ENCODE measurements at regions not wholly inside any gene's neighbourhood (a gene's known extent, or its start where the extent isn't known, plus 50 kb on each side); places are given as distances from the start of the nearest gene placed in this dataset.

DNA sequence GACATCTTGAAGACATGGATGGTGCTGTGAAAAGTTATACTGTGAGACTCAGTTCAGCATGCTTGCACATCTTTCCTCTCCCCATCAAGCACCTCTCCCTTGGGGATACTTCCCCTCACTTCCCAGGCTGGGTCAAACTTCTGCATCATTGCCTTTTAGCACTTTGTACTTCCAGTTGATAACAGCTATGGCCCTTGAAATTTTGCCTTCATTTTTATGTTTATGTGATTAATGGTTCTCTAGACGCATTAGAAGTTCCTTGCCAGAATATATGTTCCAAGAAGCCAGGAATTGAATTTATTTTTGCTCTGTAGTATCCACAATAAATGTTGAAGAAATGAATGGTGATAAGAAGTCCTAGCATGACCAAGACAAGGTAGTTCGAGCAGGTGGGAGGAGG is 120.9 kb upstream of the ST6GAL2 start:
- TF ChIP-seq, protein P1, sequence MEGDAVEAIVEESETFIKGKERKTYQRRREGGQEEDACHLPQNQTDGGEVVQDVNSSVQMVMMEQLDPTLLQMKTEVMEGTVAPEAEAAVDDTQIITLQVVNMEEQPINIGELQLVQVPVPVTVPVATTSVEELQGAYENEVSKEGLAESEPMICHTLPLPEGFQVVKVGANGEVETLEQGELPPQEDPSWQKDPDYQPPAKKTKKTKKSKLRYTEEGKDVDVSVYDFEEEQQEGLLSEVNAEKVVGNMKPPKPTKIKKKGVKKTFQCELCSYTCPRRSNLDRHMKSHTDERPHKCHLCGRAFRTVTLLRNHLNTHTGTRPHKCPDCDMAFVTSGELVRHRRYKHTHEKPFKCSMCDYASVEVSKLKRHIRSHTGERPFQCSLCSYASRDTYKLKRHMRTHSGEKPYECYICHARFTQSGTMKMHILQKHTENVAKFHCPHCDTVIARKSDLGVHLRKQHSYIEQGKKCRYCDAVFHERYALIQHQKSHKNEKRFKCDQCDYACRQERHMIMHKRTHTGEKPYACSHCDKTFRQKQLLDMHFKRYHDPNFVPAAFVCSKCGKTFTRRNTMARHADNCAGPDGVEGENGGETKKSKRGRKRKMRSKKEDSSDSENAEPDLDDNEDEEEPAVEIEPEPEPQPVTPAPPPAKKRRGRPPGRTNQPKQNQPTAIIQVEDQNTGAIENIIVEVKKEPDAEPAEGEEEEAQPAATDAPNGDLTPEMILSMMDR (IDR thresholded peaks at IDR 0.05) = no peak
- TF ChIP-seq POLR2A (IDR thresholded peaks at IDR 0.05) = no peak
